ENCODE measurements at regions not wholly inside any gene's neighbourhood (a gene's known extent, or its start where the extent isn't known, plus 50 kb on each side); places are given as distances from the start of the nearest gene placed in this dataset.

GRCh38 chr20:39961637-39962244 is 727.3 kb downstream of the MAFB start:
- TF ChIP-seq EZH2 (IDR thresholded peaks at IDR 0.05; ENCODE audit: borderline replicate concordance) = no peak
- TF ChIP-seq, protein P1, sequence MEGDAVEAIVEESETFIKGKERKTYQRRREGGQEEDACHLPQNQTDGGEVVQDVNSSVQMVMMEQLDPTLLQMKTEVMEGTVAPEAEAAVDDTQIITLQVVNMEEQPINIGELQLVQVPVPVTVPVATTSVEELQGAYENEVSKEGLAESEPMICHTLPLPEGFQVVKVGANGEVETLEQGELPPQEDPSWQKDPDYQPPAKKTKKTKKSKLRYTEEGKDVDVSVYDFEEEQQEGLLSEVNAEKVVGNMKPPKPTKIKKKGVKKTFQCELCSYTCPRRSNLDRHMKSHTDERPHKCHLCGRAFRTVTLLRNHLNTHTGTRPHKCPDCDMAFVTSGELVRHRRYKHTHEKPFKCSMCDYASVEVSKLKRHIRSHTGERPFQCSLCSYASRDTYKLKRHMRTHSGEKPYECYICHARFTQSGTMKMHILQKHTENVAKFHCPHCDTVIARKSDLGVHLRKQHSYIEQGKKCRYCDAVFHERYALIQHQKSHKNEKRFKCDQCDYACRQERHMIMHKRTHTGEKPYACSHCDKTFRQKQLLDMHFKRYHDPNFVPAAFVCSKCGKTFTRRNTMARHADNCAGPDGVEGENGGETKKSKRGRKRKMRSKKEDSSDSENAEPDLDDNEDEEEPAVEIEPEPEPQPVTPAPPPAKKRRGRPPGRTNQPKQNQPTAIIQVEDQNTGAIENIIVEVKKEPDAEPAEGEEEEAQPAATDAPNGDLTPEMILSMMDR (IDR thresholded peaks at IDR 0.05; ENCODE audit: poor library complexity) = no peak
